H1 (cell line): ENCODE measurements at regions not wholly inside any gene's neighbourhood (a gene's known extent, or its start where the extent isn't known, plus 50 kb on each side); places are given as distances from the start of the nearest gene placed in this dataset.

ENCODE experiments used
- CTCF ChIA-PET: fragments of 300-600 bp; sonication (Branson Sonifier 250); formaldehyde crosslinking; loops from one replicate; lab custom pipeline; 2021; ENCODE audit not compliant: partially characterized antibody; lab: Charles Lee
- POLR2A ChIA-PET: fragments of 300-600 bp; sonication (Branson Sonifier 250); formaldehyde crosslinking; loops from one replicate; lab custom pipeline; 2021; ENCODE audit warnings: inconsistent platforms; ENCODE audit not compliant: partially characterized antibody; lab: Charles Lee
- DNase-seq, 2 experiments: peaks; one replicate each; pipeline versions ENCODE4 v3.0.0 to v3.0.0-alpha.2; 2010 to 2022; ENCODE audit warnings: low spot score in 2 of 2, low read depth in 1 of 2, mixed read lengths in 1 of 2
- FAIRE-seq: peaks from 2 replicates; lab custom pipeline; 2011; peaks lifted over from hg19 to GRCh38; lab: Jason Lieb, UNC
- H2AFZ ChIP-seq: 2 replicates; pipeline ENCODE4 v1.8.1; 2012; ENCODE audit warnings: low read length, inconsistent platforms
- H2AK5ac ChIP-seq: 2 replicates; pipeline ENCODE4 v1.6.1; 2013; ENCODE audit warnings: low read depth, low read length
- H2BK120ac ChIP-seq: replicated peaks from 2 replicates; pipeline ENCODE3; 2013; ENCODE audit warnings: low read depth, low read length, inconsistent platforms
- H2BK12ac ChIP-seq: 2 replicates; pipeline ENCODE4 v1.6.1; 2013; ENCODE audit warnings: low read depth, low read length
- H2BK15ac ChIP-seq: 2 replicates; pipeline ENCODE4 v1.6.1; 2013; ENCODE audit warnings: low read length
- H2BK20ac ChIP-seq: 2 replicates; pipeline ENCODE4 v1.6.1; 2013; ENCODE audit warnings: low read length
- H2BK5ac ChIP-seq: 2 replicates; pipeline ENCODE4 v1.6.1; 2013; ENCODE audit warnings: low read depth, low read length
- H3K14ac ChIP-seq: 2 replicates; pipeline ENCODE4 v1.6.1; 2013; ENCODE audit warnings: inconsistent platforms; ENCODE audit not compliant: insufficient read length
- H3K18ac ChIP-seq: 2 replicates; pipeline ENCODE4 v1.6.1; 2013; ENCODE audit warnings: low read length; ENCODE audit errors: extremely low read depth
- H3K23ac ChIP-seq: 2 replicates; pipeline ENCODE4 v1.6.1; 2013; ENCODE audit warnings: inconsistent platforms; ENCODE audit not compliant: insufficient read length
- H3K23me2 ChIP-seq: 2 replicates; pipeline ENCODE4 v1.6.1; 2013; ENCODE audit warnings: low read depth, low read length
- H3K27ac ChIP-seq: 2 replicates; pipeline ENCODE4 v1.6.1; 2011; ENCODE audit warnings: low read depth, low read length, inconsistent platforms
- H3K27me3 ChIP-seq, 4 experiments: replicated peaks in 1 of 4; 1 replicate in 1 of 4; 2 replicates in 3 of 4; pipeline versions ENCODE4 v1.6.1 to v1.8.1; 2011 to 2013; ENCODE audit warnings: low read length in 3 of 4, mild to moderate bottlenecking in 3 of 4, inconsistent platforms in 2 of 4, mixed read lengths in 2 of 4, moderate library complexity in 1 of 4; ENCODE audit not compliant: control insufficient read depth in 3 of 4, insufficient read depth in 3 of 4; ENCODE audit errors: extremely low read depth in 1 of 4
- H3K36me3 ChIP-seq, 4 experiments: 2 replicates each; pipeline versions ENCODE4 v1.6.1 to v1.8.1; 2011 to 2013; ENCODE audit warnings: mild to moderate bottlenecking in 4 of 4, low read length in 3 of 4, moderate library complexity in 2 of 4, control low read depth in 1 of 4, inconsistent platforms in 1 of 4; ENCODE audit not compliant: insufficient read depth in 4 of 4, control insufficient read depth in 2 of 4
- H3K4ac ChIP-seq: replicated peaks from 2 replicates; pipeline ENCODE3; 2013; ENCODE audit warnings: low read length, low read depth, mixed read lengths, inconsistent platforms; ENCODE audit not compliant: insufficient read length
- H3K4me1 ChIP-seq, 4 experiments: replicated peaks in 1 of 4; 1 replicate in 1 of 4; 2 replicates in 3 of 4; pipeline versions ENCODE4 v1.6.1 to v1.8.1; 2011 to 2013; ENCODE audit warnings: low read length in 3 of 4, inconsistent platforms in 2 of 4, mixed read lengths in 1 of 4; ENCODE audit not compliant: insufficient read depth in 4 of 4, control insufficient read depth in 3 of 4
- H3K4me2 ChIP-seq, 2 experiments: 2 replicates each; pipeline versions ENCODE4 v1.6.1 to v1.8.1; 2011 to 2013; ENCODE audit warnings: low read depth in 2 of 2, low read length in 2 of 2, control low read depth in 1 of 2, inconsistent platforms in 1 of 2, mild to moderate bottlenecking in 1 of 2; ENCODE audit not compliant: insufficient read depth in 1 of 2
- H3K4me3 ChIP-seq, 4 experiments: fragments of 200-600, 300-600 bp in 1 of 4; sonication (generic), shearing (Covaris generic), sonication (Bioruptor Twin) in 1 of 4; 2 replicates each; pipeline versions ENCODE4 v1.5.1 to v1.8.1; 2011 to 2016; ENCODE audit warnings: low read length in 4 of 4, low read depth in 3 of 4, control low read depth in 2 of 4, inconsistent platforms in 2 of 4, mild to moderate bottlenecking in 2 of 4, mixed read lengths in 1 of 4, moderate library complexity in 1 of 4; ENCODE audit not compliant: insufficient read depth in 2 of 4; ENCODE audit errors: extremely low read depth in 1 of 4
- H3K56ac ChIP-seq: replicated peaks from 2 replicates; pipeline ENCODE3; 2013; ENCODE audit warnings: low read depth, mild to moderate bottlenecking, mixed read lengths, low read length, inconsistent platforms; ENCODE audit not compliant: insufficient read length
- H3K79me1 ChIP-seq: 2 replicates; pipeline ENCODE4 v1.6.1; 2013; ENCODE audit warnings: low read depth, low read length, control low read depth
- H3K79me2 ChIP-seq, 2 experiments: 2 replicates each; pipeline versions ENCODE4 v1.6.1 to v1.8.1; 2012 to 2013; ENCODE audit warnings: low read length in 2 of 2, mild to moderate bottlenecking in 2 of 2, inconsistent platforms in 1 of 2; ENCODE audit not compliant: insufficient read depth in 2 of 2, control insufficient read depth in 1 of 2
- H3K9ac ChIP-seq, 4 experiments: replicated peaks in 1 of 4; 1 replicate in 1 of 4; 2 replicates in 3 of 4; pipeline versions ENCODE4 v1.6.1 to v1.8.1; 2011 to 2013; ENCODE audit warnings: low read depth in 3 of 4, low read length in 3 of 4, control low read depth in 2 of 4, mild to moderate bottlenecking in 2 of 4, moderate library complexity in 2 of 4, inconsistent platforms in 1 of 4; ENCODE audit errors: extremely low read depth in 1 of 4
- H3K9me3 ChIP-seq, 2 experiments: 2 replicates each; pipeline versions ENCODE4 v1.6.1 to v1.8.1; 2012 to 2013; ENCODE audit warnings: mild to moderate bottlenecking in 2 of 2, moderate library complexity in 2 of 2, control low read depth in 1 of 2, inconsistent platforms in 1 of 2, low read depth in 1 of 2, low read length in 1 of 2, mixed read lengths in 1 of 2; ENCODE audit not compliant: insufficient read depth in 2 of 2
- H4K20me1 ChIP-seq, 2 experiments: replicated peaks in 1 of 2; 2 replicates each; pipeline versions ENCODE3 to v1.8.1; 2011 to 2013; ENCODE audit warnings: inconsistent platforms in 2 of 2, low read length in 2 of 2, mild to moderate bottlenecking in 1 of 2; ENCODE audit not compliant: insufficient read depth in 2 of 2, control insufficient read depth in 1 of 2
- H4K5ac ChIP-seq: 2 replicates; pipeline ENCODE4 v1.6.1; 2013; ENCODE audit warnings: low read length, low read depth, mixed read lengths, inconsistent platforms; ENCODE audit not compliant: insufficient read length
- H4K8ac ChIP-seq: 2 replicates; pipeline ENCODE4 v1.8.0; 2013; ENCODE audit warnings: mild to moderate bottlenecking, moderate library complexity, low read length, inconsistent platforms; ENCODE audit not compliant: insufficient read depth; ENCODE audit errors: extremely low read depth
- H4K91ac ChIP-seq: replicated peaks from 2 replicates; pipeline ENCODE3; 2013; ENCODE audit warnings: low read length, mixed read lengths, inconsistent platforms; ENCODE audit not compliant: insufficient read length
- ASH2L ChIP-seq: fragments of 200-600, 300-600 bp; sonication (generic); IDR thresholded peaks from one replicate; pipeline ENCODE4 v1.7.1; 2017; ENCODE audit warnings: low read length
- HDAC2 ChIP-seq, 2 experiments: fragments of 300-600 bp in 1 of 2; sonication (generic) in 1 of 2; IDR thresholded peaks; 2 replicates each; pipeline ENCODE4 v1.6.1; 2011 to 2012; ENCODE audit warnings: low read depth in 2 of 2, low read length in 2 of 2, mild to moderate bottlenecking in 2 of 2, moderate library complexity in 2 of 2, borderline replicate concordance in 1 of 2, inconsistent platforms in 1 of 2
- KDM1A ChIP-seq: fragments of 200-600, 300-600 bp; sonication (generic); IDR thresholded peaks from 2 replicates; pipeline ENCODE4 v1.7.1; 2016; ENCODE audit warnings: mild to moderate bottlenecking, low read length, borderline replicate concordance
- MAFK ChIP-seq: IDR thresholded peaks from 2 replicates; pipeline ENCODE4 v1.6.1; 2012; ENCODE audit warnings: low read depth, mild to moderate bottlenecking, improper control_type of control experiment, low read length
- TAF1 ChIP-seq: IDR thresholded peaks from 2 replicates; pipeline ENCODE4 v1.6.1; 2011; ENCODE audit warnings: mild to moderate bottlenecking, low read depth, low read length
- TEAD4 ChIP-seq: IDR thresholded peaks from 2 replicates; pipeline ENCODE4 v1.6.1; 2012; ENCODE audit warnings: low read depth, low read length, inconsistent platforms, mixed read lengths
- WGBS, 2 experiments: shearing (Covaris generic) in 1 of 2; methylation state at CpG; one replicate each; pipeline versions ENCODE4 v1.1.6 to v1.1.7; 2013 to 2015; ENCODE audit warnings: low lambda C conversion rate in 2 of 2, mixed read lengths in 2 of 2, inconsistent platforms in 1 of 2, low coverage in 1 of 2, missing lambda C conversion rate in 1 of 2; ENCODE audit not compliant: insufficient replicate concordance in 2 of 2, insufficient coverage in 1 of 2, insufficient read length in 1 of 2; ENCODE audit errors: extremely low coverage in 1 of 2, missing lambda C conversion rate in 1 of 2; 5-methylcytosine and 5-hydroxymethylcytosine counted together

GRCh38 chr22:48494968-48495750 is 1332.5 kb downstream of the BRD1 start:
- H2BK15ac ChIP-seq, result no peak overlapping the region
- H2AK5ac ChIP-seq, result no peak overlapping the region
- no peak overlapping the region for H2AFZ ChIP-seq
- ChIA-PET POLR2A (no interaction called here), CTCF (interaction anchor here (1.2 kb wide), 2 partner anchors 255 to 448 kb away, joined by 3 read pairs; no protein-coding TSS in a partner anchor)
- peaks cover 0 to 10% (median 4%) of the 10 kb centered on the region in 4 experiments; a peak in 4 of 7 replicates for H3K27me3 ChIP-seq
- no peak overlapping the region for H3K14ac ChIP-seq
- WGBS, 2 experiments, result 89% methylated on average over 16 of the region's 20 CpGs; no CpG with 5 or more reads in 1 of the 2 experiments
- peaks cover 32% of the 10 kb centered on the region for H3K79me1 ChIP-seq
- H4K5ac ChIP-seq, result no peak overlapping the region
- H3K27ac ChIP-seq, result no peak overlapping the region; the same call in 1 of the 2 replicates
- H3K9me3 ChIP-seq, result no peaks in the 10 kb centered on the region
- TF ChIP-seq KDM1A (no peak), ASH2L (no peak), HDAC2 (IDR thresholded peaks at IDR 0.05; ENCODE audit: borderline replicate concordance in 1 of 2, low read depth in 2 of 2, low read length in 2 of 2) (no peak), TAF1 (no peak), TEAD4 (0 out of 2 replicates have a peak, but pooled peaks have one; percentile 6), MAFK (no peak)
- no peak overlapping the region for H3K23ac ChIP-seq
- H2BK5ac ChIP-seq, result no peak overlapping the region
- H3K4me3 ChIP-seq, result no peak overlapping the region
- no peak overlapping the region for H2BK20ac ChIP-seq
- no peak overlapping the region for H3K56ac ChIP-seq
- H3K79me2 ChIP-seq, result peaks cover 0 to 74% of the 10 kb centered on the region in 2 experiments; a peak in 2 of 4 replicates
- no peak overlapping the region for H3K4ac ChIP-seq
- no peak overlapping the region for H3K9ac ChIP-seq
- no peak overlapping the region for H2BK12ac ChIP-seq
- H4K20me1 ChIP-seq, result peaks cover 24 to 33% of the 10 kb centered on the region in 2 experiments
- no peak overlapping the region for H3K4me2 ChIP-seq
- H4K8ac ChIP-seq, result no peak overlapping the region; the same call in 1 of the 2 replicates
- DNase-seq (no peak), FAIRE-seq (no peak)
- H3K18ac ChIP-seq, result no peak overlapping the region
- H3K36me3 ChIP-seq, result no peaks in the 10 kb centered on the region
- H2BK120ac ChIP-seq, result no peak overlapping the region
- H3K4me1 ChIP-seq, result peaks cover 0 to 31% (median 19%) of the 10 kb centered on the region in 4 experiments; a peak in 6 of 7 replicates
- H3K23me2 ChIP-seq, result peaks cover 8% of the 10 kb centered on the region
- peak overlapping the region; percentile 59 for H4K91ac ChIP-seq
